Naive B cell (primary cell): ENCODE measurements at regions not wholly inside any gene's neighbourhood (a gene's known extent, or its start where the extent isn't known, plus 50 kb on each side); places are given as distances from the start of the nearest gene placed in this dataset.
A peak's percentile ranks its signal among the peaks of the same experiment; 100 is the strongest.
"Not testable (repeated sequence)": the region's sequence is repeated elsewhere in the genome, so short reads cannot be mapped to it uniquely, and the experiment has no call there.

Experiments used
- ATAC-seq, 2 donors: fragments of 150-1000 bp; cut with Tn5 transposase; 2 replicates each; pipeline ENCODE4 v1.10.0; 2021; ENCODE audit warnings: low read depth in 2 of 2, mild to moderate bottlenecking in 2 of 2, moderate library complexity in 2 of 2
- DNase-seq: peaks from one replicate; pipeline ENCODE4 v3.0.0; 2022
- H3K27ac Mint-ChIP-seq, 6 donors: one replicate each; pipeline ENCODE4 v1.8.0; 2020 to 2022; ENCODE audit warnings: mild to moderate bottlenecking in 6 of 6, mixed read lengths in 6 of 6, moderate library complexity in 5 of 6, inconsistent platforms in 2 of 6
- H3K27me3 Mint-ChIP-seq, 3 donors: one replicate each; pipeline ENCODE4 v1.8.0; 2021 to 2022; ENCODE audit warnings: mixed read lengths in 3 of 3, mild to moderate bottlenecking in 1 of 3
- H3K36me3 Mint-ChIP-seq, 2 donors: one replicate each; pipeline ENCODE4 v1.8.0; 2020 to 2022; ENCODE audit warnings: mixed read lengths in 2 of 2, inconsistent platforms in 1 of 2, mild to moderate bottlenecking in 1 of 2
- H3K4me1 Mint-ChIP-seq, 3 donors: one replicate each; pipeline ENCODE4 v1.8.0; 2020 to 2022; ENCODE audit warnings: mixed read lengths in 3 of 3, inconsistent platforms in 1 of 3, mild to moderate bottlenecking in 1 of 3, moderate library complexity in 1 of 3
- H3K4me3 Mint-ChIP-seq, 8 donors: one replicate each; pipeline ENCODE4 v1.8.0; 2020 to 2022; ENCODE audit warnings: mild to moderate bottlenecking in 8 of 8, mixed read lengths in 8 of 8, moderate library complexity in 8 of 8, inconsistent platforms in 2 of 8
- H3K9me3 Mint-ChIP-seq, 7 donors: one replicate each; pipeline ENCODE4 v1.8.0; 2020 to 2022; ENCODE audit warnings: mixed read lengths in 7 of 7, mild to moderate bottlenecking in 5 of 7, inconsistent platforms in 2 of 7, moderate library complexity in 1 of 7

GRCh38 chr21:5217933-5218332 lies 5303.4 kb upstream of the TPTE start:
- H3K36me3 Mint-ChIP-seq, ATAC-seq, DNase-seq, H3K4me1 Mint-ChIP-seq, H3K27ac Mint-ChIP-seq, H3K4me3 Mint-ChIP-seq, H3K27me3 Mint-ChIP-seq: not testable (repeated sequence)
- H3K9me3 Mint-ChIP-seq = peaks cover 11 to 47% (median 35%) of the 10 kb centered on the region in 7 donors

GRCh38 chr21:5219988-5220387 lies 5301.4 kb upstream of the TPTE start:
- not testable (repeated sequence) for H3K27ac Mint-ChIP-seq, DNase-seq, H3K27me3 Mint-ChIP-seq, H3K4me3 Mint-ChIP-seq, ATAC-seq, H3K36me3 Mint-ChIP-seq, H3K4me1 Mint-ChIP-seq
- peaks cover 11 to 63% (median 49%) of the 10 kb centered on the region in 7 donors for H3K9me3 Mint-ChIP-seq

- H3K36me3 Mint-ChIP-seq, H3K27ac Mint-ChIP-seq, H3K4me3 Mint-ChIP-seq, ATAC-seq, DNase-seq, H3K27me3 Mint-ChIP-seq, H3K4me1 Mint-ChIP-seq: not testable (repeated sequence)
- H3K9me3 Mint-ChIP-seq = peaks cover 11 to 66% (median 52%) of the 10 kb centered on the region in 7 donors
Observed at GRCh38 chr21:5220468-5220867, 5300.9 kb upstream of the TPTE start.

GRCh38 chr21:5221458-5222050 lies 5299.8 kb upstream of the TPTE start:
- H3K4me3 Mint-ChIP-seq, DNase-seq, H3K27ac Mint-ChIP-seq, ATAC-seq, H3K27me3 Mint-ChIP-seq, H3K4me1 Mint-ChIP-seq, H3K36me3 Mint-ChIP-seq: not testable (repeated sequence)
- H3K9me3 Mint-ChIP-seq = peaks cover 11 to 68% (median 56%) of the 10 kb centered on the region in 7 donors

GRCh38 chr21:5222996-5223782 lies 5298.2 kb upstream of the TPTE start:
- H3K27me3 Mint-ChIP-seq, H3K4me1 Mint-ChIP-seq, H3K4me3 Mint-ChIP-seq, ATAC-seq, DNase-seq, H3K36me3 Mint-ChIP-seq, H3K27ac Mint-ChIP-seq: not testable (repeated sequence)
- H3K9me3 Mint-ChIP-seq = peaks cover 20 to 68% (median 57%) of the 10 kb centered on the region in 7 donors

- not testable (repeated sequence) for H3K27ac Mint-ChIP-seq, DNase-seq, ATAC-seq, H3K4me1 Mint-ChIP-seq, H3K27me3 Mint-ChIP-seq, H3K4me3 Mint-ChIP-seq, H3K36me3 Mint-ChIP-seq
- H3K9me3 Mint-ChIP-seq = peaks cover 19 to 69% (median 57%) of the 10 kb centered on the region in 7 donors
Observed at GRCh38 chr21:5224156-5224555, 5297.2 kb upstream of the TPTE start.

GRCh38 chr21:5227252-5227651 lies 5294.1 kb upstream of the TPTE start:
- H3K9me3 Mint-ChIP-seq = peaks cover 18 to 62% (median 49%) of the 10 kb centered on the region in 7 donors

GRCh38 chr21:5230561-5230960 lies 5290.8 kb upstream of the TPTE start:
- H3K9me3 Mint-ChIP-seq = peaks cover 19 to 62% (median 48%) of the 10 kb centered on the region in 7 donors
- H3K36me3 Mint-ChIP-seq, H3K27ac Mint-ChIP-seq, H3K27me3 Mint-ChIP-seq, H3K4me1 Mint-ChIP-seq, DNase-seq, H3K4me3 Mint-ChIP-seq, ATAC-seq: not testable (repeated sequence)

More at GRCh38 chr21:5227252-5227651, 5294.1 kb upstream of the TPTE start:
- H3K27me3 Mint-ChIP-seq, ATAC-seq, H3K4me3 Mint-ChIP-seq, DNase-seq, H3K4me1 Mint-ChIP-seq, H3K36me3 Mint-ChIP-seq: not testable (repeated sequence)
- H3K27ac Mint-ChIP-seq = peak overlapping the region in 1 of 6 donors; percentile 40

GRCh38 chr21:5231261-5231660 lies 5290.1 kb upstream of the TPTE start:
- ATAC-seq, H3K4me1 Mint-ChIP-seq, H3K27me3 Mint-ChIP-seq, DNase-seq, H3K36me3 Mint-ChIP-seq, H3K4me3 Mint-ChIP-seq, H3K27ac Mint-ChIP-seq: not testable (repeated sequence)
- H3K9me3 Mint-ChIP-seq = peaks cover 22 to 63% (median 49%) of the 10 kb centered on the region in 7 donors

- not testable (repeated sequence) for H3K4me1 Mint-ChIP-seq, H3K27ac Mint-ChIP-seq, H3K36me3 Mint-ChIP-seq, H3K27me3 Mint-ChIP-seq, DNase-seq, H3K4me3 Mint-ChIP-seq, ATAC-seq
- peaks cover 19 to 66% (median 53%) of the 10 kb centered on the region in 7 donors for H3K9me3 Mint-ChIP-seq
Observed at GRCh38 chr21:5232176-5232958, 5289.0 kb upstream of the TPTE start.

GRCh38 chr21:5235761-5236160 lies 5285.6 kb upstream of the TPTE start:
- H3K27me3 Mint-ChIP-seq, H3K36me3 Mint-ChIP-seq, H3K4me1 Mint-ChIP-seq, H3K4me3 Mint-ChIP-seq, DNase-seq, ATAC-seq, H3K27ac Mint-ChIP-seq: not testable (repeated sequence)
- H3K9me3 Mint-ChIP-seq = peaks cover 12 to 58% (median 39%) of the 10 kb centered on the region in 7 donors

GRCh38 chr21:5236846-5237675 lies 5284.3 kb upstream of the TPTE start:
- H3K27me3 Mint-ChIP-seq, H3K36me3 Mint-ChIP-seq, H3K27ac Mint-ChIP-seq, ATAC-seq, DNase-seq, H3K4me1 Mint-ChIP-seq, H3K4me3 Mint-ChIP-seq: not testable (repeated sequence)
- H3K9me3 Mint-ChIP-seq = peaks cover 10 to 62% (median 42%) of the 10 kb centered on the region in 7 donors

- ATAC-seq, H3K4me1 Mint-ChIP-seq, DNase-seq, H3K4me3 Mint-ChIP-seq, H3K27ac Mint-ChIP-seq, H3K27me3 Mint-ChIP-seq, H3K36me3 Mint-ChIP-seq: not testable (repeated sequence)
- peaks cover 14 to 62% (median 35%) of the 10 kb centered on the region in 7 donors for H3K9me3 Mint-ChIP-seq
Observed at GRCh38 chr21:5240521-5240920, 5280.9 kb upstream of the TPTE start.
